SU-DHL-6 (cell line): ENCODE measurements at regions not wholly inside any gene's neighbourhood (a gene's known extent, or its start where the extent isn't known, plus 50 kb on each side); places are given as distances from the start of the nearest gene placed in this dataset.

ENCODE experiments used
- EZH2phosphoT487 ChIP-seq: fragments of 200-600 bp; sonication (generic), shearing (Covaris generic); conservative IDR thresholded peaks from 2 replicates; pipeline ENCODE4 v1.6.1; 2018; ENCODE audit warnings: mild to moderate bottlenecking, antibody characterized with exemption, low read length, moderate library complexity, mixed read lengths
- TF ChIP-seq, protein P1 (sequence below): fragments of 200-600 bp; sonication (generic); IDR thresholded peaks from one replicate; pipeline ENCODE4 v1.5.1; 2017; ENCODE audit warnings: antibody characterized with exemption, mild to moderate bottlenecking, low read length, moderate library complexity; ENCODE audit not compliant: insufficient read depth, poor library complexity, severe bottlenecking

DNA sequence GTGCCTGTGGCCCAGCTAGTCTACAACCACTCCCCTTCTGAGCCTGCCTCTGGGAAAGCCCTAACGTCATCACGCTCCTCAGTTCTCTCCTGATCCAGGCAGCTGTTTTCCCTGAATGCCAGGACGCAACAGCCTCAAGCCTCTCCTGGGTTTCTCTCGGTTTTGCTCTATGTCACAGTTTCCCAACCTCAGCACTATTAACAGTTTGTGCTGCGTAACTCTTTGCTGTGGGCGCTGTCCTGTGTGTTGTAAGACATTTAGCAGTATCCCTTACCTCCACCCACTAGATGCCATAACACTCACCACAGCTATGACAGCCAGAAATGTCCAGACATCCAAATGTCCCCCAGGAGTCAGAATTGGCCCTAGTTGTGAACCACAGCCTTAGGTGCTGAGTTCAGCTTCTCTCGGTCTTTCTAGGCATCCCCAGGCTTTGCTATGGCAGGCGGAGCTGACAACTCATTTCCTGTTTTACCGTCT lies 226.3 kb upstream of the NPVF start:
- TF ChIP-seq, protein P1, sequence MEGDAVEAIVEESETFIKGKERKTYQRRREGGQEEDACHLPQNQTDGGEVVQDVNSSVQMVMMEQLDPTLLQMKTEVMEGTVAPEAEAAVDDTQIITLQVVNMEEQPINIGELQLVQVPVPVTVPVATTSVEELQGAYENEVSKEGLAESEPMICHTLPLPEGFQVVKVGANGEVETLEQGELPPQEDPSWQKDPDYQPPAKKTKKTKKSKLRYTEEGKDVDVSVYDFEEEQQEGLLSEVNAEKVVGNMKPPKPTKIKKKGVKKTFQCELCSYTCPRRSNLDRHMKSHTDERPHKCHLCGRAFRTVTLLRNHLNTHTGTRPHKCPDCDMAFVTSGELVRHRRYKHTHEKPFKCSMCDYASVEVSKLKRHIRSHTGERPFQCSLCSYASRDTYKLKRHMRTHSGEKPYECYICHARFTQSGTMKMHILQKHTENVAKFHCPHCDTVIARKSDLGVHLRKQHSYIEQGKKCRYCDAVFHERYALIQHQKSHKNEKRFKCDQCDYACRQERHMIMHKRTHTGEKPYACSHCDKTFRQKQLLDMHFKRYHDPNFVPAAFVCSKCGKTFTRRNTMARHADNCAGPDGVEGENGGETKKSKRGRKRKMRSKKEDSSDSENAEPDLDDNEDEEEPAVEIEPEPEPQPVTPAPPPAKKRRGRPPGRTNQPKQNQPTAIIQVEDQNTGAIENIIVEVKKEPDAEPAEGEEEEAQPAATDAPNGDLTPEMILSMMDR: no peak
- TF ChIP-seq EZH2phosphoT487: no peak
